ENCODE measurements at regions not wholly inside any gene's neighbourhood (a gene's known extent, or its start where the extent isn't known, plus 50 kb on each side); places are given as distances from the start of the nearest gene placed in this dataset.
A peak's percentile ranks its signal among the peaks of the same experiment; 100 is the strongest.

GRCh38 chr3:5057857-5058324, 64.2 kb upstream of the ARL8B start (continued):
- TF ChIP-seq ZNF395 (CRISPR knock-in tag; IDR thresholded peaks at IDR 0.05) (no peak), ZNF277 (CRISPR knock-in tag; IDR thresholded peaks at IDR 0.05; ENCODE audit: borderline replicate concordance) (no peak), ZNF311 (CRISPR knock-in tag; IDR thresholded peaks at IDR 0.05) (no peak), ZNF347 (CRISPR knock-in tag; IDR thresholded peaks at IDR 0.05; ENCODE audit: low read depth) (no peak), CREB1 (IDR thresholded peaks at IDR 0.05) (0 out of 2 replicates have a peak, but pooled peaks have one; percentile 19), CREB1 (CRISPR knock-in tag; IDR thresholded peaks at IDR 0.05) (no peak), TCF15 (CRISPR knock-in tag; IDR thresholded peaks at IDR 0.05) (peak; percentile 79), ZBTB49 (CRISPR knock-in tag; IDR thresholded peaks at IDR 0.05; ENCODE audit: borderline replicate concordance) (no peak), STAG1 (CRISPR knock-in tag; IDR thresholded peaks at IDR 0.05; ENCODE audit: borderline replicate concordance) (peak; percentile 78; the same call in 1 of the 2 replicates), FOXP1 (CRISPR knock-in tag; IDR thresholded peaks at IDR 0.05) (no peak), MIER1 (IDR thresholded peaks at IDR 0.05; ENCODE audit: low read depth) (peak; percentile 76), USF2 (CRISPR knock-in tag; IDR thresholded peaks at IDR 0.05) (no peak), JUNB (CRISPR knock-in tag; conservative IDR thresholded peaks at IDR 0.05) (no peak), FOXM1 (IDR thresholded peaks at IDR 0.05; ENCODE audit: low read depth) (no peak), FOXM1 (CRISPR knock-in tag; IDR thresholded peaks at IDR 0.05; ENCODE audit: low read depth) (no peak), CTCFL (IDR thresholded peaks at IDR 0.05; ENCODE audit: borderline replicate concordance, insufficient read depth, low read depth, low read length, poor library complexity, severe bottlenecking) (no peak)

Data from K562 (cell line).